Stimulated activated naive CD8-positive, alpha-beta T cell treated with anti-CD3 and anti-CD28 coated beads, Interleukin-15, Interleukin-2, amounts not matched to agents 100 U/mL and 50 U/mL, for 24 hours (primary cell): ENCODE measurements at regions not wholly inside any gene's neighbourhood (a gene's known extent, or its start where the extent isn't known, plus 50 kb on each side); places are given as distances from the start of the nearest gene placed in this dataset.

ENCODE experiments used
- ATAC-seq: fragments of 150-1000 bp; cut with Tn5 transposase; one replicate; pipeline ENCODE4 v1.10.0; 2021
- DNase-seq: peaks from one replicate; pipeline ENCODE4 v3.0.0; 2021

DNA sequence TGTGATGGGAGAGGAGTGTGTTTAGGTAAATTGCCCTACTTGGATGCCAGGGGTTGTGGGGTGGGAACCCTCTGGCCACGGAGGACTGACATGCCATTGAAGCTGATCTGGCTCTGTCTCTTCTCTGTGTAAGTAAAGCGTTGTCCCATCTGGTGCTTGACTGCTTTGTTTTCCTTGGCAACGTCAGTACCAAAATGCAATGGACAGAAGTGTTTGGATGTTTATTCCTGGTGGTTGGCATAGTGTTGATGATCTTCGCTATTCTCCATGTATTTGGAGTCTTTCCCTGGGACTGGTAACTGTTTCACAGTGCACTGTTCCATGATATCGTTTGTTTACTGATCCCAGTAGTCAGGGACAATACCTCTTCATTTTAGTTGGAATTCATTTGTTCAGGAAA lies 130.5 kb upstream of the MCTP2 start:
- DNase-seq (no peak), ATAC-seq (no peak)

DNA sequence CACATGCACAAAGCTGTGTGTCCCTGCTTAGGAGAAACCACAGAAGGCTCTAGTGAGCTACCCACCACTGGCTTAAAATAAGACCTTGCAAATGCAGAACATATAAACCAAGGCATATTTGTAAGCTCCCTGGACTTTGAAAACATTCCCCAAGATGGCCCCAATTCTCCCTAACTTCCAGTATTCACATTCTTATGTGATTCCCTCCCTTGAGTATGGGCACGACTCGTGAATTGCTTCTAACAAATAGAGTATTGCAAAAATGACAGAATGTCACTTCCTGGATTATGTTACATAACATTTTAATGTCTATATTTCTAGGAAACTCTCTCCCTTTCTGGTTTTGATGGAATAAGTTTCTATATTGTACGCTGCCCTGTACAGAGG lies 131.8 kb upstream of the MCTP2 start:
- DNase-seq, result no peak

DNA sequence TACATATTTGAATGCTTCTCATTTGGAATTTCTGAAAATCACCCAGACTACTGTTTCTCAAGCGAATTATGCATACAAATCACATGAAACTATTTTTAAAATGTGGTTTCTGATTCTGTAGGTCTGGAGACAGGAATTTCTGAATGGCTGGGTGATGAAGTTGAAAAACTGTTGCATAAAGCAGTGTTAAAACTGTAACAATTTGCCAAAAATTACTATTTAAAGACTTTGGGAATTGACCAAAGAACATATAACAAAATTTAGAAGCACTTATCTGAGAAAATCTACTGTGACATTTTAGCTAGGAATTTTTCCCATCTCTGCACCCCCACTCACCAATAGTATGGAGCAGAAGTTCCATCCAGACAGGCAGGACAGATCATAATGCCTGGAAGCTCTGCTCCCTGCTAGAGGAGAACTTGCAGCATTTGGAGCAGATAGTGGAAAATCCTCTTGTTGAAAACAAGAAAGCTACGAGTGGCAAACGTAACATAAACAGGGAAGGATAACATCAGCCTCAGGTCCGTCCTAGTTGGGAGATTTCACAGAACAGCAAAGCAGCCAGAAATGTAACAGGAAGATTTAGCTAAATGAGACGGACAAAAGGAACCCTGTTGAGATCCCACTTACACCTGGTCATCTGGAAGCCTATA lies 132.3 kb upstream of the MCTP2 start:
- DNase-seq (no peak), ATAC-seq (no peak)

More for the DNA sequence above, 131.8 kb upstream of the MCTP2 start:
- no peak for ATAC-seq

DNA sequence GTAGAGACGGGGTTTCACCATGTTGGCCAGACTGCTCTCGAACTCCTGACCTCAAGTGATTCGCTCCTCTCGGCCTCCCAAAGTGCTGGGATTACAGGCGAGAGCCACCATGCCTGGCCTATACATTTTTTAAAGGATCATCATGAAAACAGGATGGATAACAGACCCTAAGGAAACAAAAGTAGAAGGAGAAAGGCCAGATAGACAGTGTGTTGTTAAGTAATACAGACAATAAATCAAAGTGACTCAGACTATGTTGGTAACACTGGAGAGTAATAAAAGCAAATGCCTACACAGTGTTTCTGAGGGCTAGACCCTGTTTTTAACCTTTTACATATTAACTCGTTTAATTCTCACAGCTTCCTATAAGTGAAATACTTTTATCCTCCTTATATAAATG lies 133.8 kb upstream of the MCTP2 start:
- ATAC-seq (no peak), DNase-seq (no peak)

DNA sequence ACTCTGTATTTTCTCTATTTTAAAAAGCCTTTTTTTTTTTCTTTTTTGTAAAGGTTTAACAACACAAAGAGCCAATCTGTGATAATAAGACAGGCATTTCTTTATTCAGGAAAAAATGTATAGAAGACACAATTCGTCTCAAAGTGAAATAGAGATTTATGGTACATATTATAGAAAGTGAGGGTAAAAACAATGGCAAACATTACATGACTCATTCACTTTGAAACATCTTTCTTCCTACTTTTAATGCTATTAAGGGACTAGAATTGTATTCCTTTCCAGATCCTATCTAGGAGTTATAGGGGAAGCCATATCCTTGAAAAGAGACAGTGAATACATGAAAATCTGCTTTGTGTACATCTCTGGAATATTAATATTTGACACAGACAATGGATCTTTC lies 137.1 kb upstream of the MCTP2 start:
- no peak for DNase-seq
- ATAC-seq, result no peak

DNA sequence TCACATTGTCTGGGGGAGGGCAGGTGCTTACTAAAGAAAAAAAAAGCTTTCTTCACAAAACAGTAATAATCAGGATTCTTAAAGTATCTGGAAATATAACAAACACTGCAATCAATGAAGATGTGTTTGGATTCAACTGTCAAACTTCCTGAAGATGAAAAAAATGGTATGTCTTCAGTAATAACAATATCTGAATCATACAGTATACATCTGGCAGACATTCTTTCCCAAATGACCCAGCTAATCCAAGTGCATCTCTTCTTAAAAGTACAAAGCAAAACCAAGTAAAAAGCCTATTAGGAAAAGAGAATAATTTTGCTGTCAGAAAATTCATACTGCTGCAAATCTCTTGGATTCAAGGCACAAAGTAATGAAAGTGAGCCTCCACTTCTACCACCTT lies 145.0 kb upstream of the MCTP2 start:
- ATAC-seq (no peak), DNase-seq (no peak)

DNA sequence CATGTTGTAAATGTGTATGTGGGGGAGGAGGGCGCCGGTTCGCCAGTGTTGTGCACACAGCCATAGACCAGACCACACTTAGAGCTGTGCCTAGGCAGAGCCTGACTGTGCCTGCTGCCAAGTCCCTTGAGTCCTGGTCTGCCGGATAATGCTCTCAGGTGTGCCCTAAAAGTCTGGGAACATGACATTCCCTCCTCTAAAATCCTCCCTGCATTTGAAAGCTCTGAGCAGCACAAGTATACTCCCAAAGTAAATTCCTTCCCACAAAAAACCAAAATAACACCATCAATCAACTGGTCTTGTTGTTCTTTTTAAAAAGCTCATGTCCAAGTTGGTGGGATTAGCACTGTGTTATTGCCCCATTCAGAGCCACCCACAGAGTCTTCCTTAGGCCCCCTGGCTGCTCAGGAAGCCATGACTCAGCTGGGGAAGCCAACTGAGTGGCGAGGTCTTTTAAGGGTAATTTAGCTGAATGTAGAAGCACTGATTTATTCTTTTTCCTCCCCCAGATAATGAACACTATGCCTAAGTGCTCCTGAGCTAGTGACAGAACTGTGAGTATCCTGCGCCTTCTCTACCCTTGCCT lies 147.8 kb upstream of the MCTP2 start:
- no peak for ATAC-seq
- no peak for DNase-seq

DNA sequence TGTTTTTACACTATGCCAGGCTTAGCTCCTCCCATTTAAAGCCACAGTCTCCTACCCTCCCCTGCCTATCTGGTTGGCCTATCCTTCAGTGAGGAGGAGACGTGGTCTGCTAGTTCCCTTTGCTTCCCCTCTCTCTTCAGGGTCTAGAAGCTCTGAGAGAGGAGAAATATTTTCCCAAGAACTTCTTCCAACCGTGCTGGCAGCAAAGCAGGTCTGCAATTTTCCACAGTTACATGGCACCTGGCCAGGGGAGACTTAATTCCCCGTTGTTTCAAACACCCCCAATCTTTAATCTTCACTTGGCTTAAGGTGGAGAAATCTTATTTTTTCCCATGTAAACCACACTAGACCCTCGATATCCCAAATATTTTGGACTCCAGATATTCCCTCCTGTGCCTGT lies 149.5 kb upstream of the MCTP2 start:
- no peak for DNase-seq
- no peak for ATAC-seq

DNA sequence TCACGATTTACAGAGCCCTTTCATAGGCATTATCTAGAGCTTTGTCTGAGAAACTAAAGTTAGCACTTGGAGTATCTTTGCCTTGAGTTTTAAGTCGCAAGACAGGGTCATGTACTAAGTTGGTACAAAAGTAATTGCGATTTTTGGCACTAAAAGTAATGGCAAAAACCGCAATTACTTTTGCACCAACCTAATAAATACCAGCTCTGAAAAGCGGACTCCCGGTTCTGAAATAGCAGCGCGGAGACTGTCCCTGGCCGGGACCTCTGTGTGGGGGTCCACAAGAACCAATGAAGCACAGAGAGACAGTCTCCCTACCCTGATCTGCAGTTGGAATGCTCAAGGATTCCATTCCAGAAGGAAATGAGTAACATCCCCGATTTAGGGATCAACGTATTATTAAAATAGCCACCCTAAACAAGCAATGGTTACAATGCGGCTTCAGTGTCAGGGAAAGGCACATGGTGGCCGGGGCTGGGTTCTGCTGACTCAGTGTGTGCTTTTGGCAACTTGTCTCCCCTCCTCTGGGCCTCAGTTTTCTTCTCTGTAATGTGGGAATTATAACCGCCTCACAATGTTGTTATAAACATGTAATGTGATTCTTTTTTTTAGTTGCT lies 150.3 kb upstream of the MCTP2 start:
- no peak for DNase-seq
- ATAC-seq, result no peak

DNA sequence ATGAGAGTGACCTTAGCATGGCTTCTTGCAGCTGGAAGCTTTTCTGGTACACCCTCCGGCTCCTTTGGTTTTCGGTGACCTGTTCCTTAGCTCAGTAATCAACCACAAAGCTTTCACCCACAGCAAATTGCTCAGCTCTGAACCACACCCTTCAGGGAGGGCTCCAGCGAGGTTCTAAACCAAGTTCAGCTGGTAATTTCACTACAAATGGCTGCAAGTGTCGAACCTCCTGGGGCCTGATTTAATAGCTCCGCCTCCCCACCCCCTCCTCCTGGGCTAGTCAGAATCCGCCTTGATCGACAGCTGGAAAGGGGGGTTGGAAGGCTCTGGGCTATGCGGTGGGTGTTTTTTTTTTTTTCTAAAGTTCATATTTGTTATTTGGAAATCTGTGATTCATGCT lies 150.9 kb upstream of the MCTP2 start:
- ATAC-seq, result no peak
- no peak for DNase-seq

DNA sequence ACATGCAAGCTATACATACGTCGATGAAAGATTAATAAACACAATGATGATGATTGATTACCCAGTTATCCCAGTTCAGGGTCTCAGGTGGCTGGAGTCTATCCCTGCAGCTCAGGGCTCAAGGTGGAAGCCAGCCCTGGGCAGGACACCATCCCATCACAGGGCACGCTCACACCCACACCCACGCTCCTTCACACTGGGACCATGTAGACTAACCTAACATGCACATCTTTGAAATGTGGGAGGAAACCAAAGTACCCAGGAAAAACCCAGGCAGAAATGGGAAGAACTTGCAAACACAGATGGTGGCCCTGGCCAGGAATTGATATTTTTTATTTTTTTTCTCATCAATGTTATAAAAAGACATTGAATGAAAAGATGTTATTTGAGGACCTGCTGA lies 151.4 kb upstream of the MCTP2 start:
- ATAC-seq (no peak), DNase-seq (no peak)

DNA sequence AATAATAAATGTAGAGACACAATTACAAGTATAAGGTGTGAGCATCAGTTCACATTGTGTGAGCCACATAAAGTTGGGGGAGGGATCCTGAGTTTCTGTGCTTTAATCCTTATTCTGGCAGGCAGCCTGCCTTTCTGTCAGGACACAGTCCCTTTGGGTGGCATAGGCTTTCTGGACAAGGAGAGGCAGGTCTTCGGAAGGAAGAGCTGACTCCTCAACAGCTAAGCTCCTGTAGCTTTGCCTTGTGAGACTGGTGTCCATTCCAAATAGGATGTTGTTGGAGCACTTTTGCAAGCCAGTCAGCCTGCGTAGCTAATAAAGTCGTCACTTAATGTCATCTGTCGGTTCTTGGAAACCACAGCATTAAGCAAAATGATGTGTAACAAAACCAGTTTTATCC lies 151.9 kb upstream of the MCTP2 start:
- DNase-seq, result no peak
- no peak for ATAC-seq

DNA sequence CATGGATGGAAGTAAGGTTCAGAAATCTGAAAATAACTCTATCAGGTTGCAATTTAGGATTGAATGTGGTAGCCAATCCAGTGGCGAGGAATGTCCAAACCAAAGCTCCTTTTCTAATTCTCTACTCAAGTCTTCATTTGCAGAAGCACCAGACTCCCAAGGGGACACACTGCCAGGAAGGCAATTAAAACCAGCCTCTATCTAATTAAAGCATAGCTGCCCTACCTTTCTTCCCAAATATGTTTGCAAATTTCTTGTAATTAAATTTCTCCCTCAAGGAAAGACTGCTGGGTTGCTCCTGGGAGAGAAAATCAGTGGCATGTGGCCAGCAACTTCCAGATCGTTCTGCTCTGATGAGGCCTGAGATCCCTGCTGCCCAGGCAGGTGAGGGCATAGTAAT lies 153.4 kb upstream of the MCTP2 start:
- DNase-seq (no peak), ATAC-seq (no peak)

DNA sequence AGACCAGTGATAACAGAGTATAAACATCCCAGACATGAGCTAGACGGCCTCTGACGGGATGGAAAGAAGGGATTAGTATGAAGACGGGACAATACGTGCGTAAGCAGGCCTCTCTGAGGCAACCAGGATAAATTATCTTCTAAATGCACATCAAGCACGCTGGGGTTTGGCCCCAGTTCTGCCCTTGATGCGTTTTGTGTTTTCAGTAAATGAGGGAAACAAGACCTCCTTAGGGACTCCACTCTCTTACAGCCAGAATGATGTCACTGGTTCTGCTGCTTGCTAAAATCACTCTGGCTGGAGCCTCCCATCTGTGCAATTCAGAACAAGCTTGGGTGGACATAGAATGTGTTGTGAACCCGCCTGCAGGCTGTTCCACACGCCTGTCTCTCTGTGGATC lies 156.0 kb upstream of the MCTP2 start:
- DNase-seq (no peak), ATAC-seq (no peak)

DNA sequence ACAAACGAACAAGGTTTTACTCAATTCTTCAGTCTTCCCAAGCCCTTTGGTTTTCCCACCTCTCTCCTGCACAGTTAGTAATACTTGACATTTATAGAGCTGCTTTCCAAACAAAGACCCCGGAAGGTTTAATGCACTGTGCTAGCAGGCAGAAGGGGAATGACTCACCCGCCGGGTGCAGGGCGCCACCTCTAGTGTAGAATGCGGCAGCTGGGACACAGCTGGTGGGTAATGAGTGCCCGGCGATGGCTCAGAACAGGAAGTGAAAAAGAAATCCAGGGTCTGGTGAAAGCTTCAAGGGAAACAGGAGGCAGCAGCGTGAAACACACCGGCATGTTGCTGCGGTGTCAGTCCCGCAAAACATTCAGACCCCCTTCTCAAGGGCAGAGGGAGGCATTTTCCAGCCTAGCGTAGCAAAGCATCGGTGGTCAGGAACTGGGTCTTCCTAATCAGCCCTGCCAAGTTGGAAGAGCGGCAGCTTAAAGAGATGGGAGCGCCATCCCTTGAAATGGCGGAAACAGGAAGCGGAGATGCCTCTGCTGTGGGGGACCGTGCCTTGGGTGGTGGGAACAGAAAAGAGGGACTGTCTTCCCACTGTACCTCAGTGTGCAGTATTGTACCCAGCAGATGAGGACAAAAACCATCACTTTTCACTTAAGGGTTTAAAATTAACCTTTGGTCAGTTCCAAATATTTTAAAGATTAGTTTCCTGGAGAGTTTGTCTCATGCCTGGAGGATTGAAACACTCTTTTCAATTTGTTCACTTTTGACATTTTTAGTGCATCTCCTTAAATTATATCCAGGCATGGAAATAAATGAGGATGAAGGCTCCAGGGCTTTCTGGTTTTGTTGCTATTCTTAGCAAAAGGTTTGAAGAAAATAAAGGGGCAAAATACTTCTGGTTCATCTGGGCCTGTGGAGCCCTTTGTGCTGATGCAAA lies 160.7 kb upstream of the MCTP2 start:
- DNase-seq, result no peak
- no peak for ATAC-seq

DNA sequence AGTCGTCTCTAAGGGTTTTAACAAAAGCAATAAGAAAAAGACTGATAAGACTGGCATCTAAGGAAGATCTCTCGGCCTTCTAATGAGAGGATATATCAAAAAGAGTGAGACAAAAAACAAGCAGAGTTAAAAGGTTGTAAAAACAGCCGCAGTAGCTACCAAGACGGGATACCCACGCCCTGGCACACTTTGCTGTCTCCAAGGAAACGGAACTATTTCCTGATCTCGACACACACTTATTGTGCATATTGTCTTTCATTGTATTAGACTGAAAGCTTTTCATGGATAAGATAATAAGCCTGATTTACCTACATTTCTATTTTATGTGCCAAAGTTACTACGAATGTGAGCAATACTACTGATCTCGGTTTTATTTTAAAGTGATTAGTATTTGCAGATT lies 161.5 kb upstream of the MCTP2 start:
- ATAC-seq, result no peak

DNA sequence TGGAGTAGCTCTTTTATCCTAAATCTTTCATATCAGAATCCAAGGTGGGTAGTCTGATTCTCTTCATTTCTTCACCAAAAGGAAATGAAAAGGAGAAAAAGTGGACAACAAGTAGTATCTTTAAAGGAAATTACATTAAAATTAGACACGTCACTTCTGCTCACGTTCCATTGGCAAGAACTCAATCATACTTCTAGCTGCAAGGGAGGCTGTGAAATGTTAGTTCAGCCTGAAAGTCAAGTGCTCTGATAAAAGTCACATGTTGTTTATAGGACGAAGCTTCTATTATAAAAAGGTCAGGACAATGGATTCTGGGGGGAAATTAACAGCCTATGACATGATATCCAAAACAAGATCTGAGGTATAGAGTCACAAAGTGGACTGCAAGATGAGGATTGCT lies 164.6 kb upstream of the MCTP2 start:
- DNase-seq, result no peak
- no peak for ATAC-seq

More for the DNA sequence above, 161.5 kb upstream of the MCTP2 start:
- no peak for DNase-seq

DNA sequence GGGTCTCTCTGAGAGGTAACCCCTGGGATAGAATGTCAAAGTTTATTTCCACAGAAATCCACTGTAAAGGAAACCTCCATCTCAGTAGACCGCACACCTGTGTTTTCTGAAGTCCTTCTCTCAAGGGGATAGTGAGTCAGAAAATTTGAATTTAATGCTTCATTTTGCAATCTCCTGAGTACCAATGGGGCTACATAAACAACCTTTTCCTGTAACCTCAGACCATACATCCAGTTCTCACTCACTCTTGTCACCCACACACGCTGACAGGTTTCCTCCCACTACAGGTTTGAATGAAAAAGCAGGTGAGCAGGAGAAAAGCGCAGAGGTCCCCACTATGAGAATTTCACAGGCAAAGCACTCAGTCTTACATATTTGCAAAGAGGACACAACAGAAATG lies 165.3 kb upstream of the MCTP2 start:
- no peak for ATAC-seq
- DNase-seq, result no peak

DNA sequence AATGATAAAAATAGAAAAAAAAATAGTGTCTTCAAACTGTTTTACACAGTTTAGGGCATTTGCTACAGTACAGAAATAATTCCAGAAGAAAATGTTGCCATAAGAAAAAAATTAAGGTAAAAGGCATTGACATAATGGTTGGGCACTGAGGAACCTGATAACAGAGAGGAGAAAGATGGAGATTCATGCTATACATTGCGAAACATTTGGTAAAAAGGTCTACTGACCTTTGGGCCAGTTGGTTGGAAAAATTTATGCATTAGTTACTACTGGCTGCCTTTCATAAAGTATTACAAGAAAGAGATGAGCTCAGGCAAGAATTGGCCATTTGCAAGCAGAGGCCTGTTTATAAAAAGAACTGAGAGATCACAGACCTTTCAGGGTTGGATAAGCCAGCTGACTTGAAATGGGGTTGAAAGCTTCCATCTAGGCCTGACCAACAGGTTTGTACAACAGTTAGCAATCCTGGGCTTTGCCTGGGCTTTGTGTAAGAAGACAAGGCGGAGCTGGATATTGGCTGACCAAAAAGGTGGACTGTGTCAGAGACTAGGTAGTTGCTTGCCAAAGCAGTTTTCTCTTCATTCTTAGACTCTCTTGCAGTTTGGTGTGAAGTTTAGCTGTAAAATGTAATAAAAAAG lies 166.6 kb upstream of the MCTP2 start:
- DNase-seq, result no peak
- no peak for ATAC-seq

DNA sequence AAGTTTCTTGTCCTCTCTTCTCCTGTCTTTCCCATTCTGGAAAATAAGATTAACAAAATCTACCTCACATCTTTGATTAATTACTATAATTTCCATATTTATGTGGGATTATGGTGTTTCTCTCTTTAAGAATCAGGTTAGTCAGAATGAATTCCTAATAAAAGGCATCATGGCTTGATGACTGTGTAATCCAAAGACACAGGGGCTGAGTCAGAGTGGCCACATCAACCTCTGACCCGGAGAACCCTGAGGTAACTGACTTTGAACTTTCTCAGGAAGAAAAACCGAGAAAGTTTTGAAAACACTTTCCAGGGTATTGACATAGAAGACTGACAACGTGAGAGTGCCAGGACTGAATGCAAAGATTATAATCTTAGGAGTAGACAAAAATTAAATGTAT lies 170.3 kb upstream of the MCTP2 start:
- DNase-seq, result no peak
- no peak for ATAC-seq

DNA sequence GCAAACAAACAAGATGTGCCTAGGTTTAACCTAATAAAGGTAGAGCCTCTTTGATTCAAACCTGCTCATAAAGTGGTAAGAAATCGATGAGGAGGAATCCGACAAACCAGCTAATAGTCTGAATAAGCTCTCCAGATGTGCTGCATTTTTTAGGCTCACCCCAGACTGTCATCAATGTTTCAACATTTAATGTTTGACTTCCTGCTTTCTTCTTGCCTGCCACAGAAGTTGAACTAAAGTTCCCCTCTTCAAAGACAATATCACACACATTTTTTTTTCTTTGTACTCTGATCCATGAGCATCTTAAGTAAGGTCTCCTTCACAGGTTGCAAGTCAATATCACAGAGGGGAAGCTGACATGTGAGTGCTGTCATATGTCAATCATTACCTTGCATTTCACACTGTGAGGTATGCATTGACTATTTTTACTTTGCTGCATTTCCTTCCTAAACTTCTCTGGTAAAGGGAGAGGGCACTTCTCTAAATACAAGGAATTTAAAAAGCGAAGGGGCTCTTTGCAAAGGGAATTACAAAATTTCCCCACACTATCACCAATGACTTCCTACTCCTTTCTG lies 172.3 kb upstream of the MCTP2 start:
- ATAC-seq (no peak), DNase-seq (no peak)

DNA sequence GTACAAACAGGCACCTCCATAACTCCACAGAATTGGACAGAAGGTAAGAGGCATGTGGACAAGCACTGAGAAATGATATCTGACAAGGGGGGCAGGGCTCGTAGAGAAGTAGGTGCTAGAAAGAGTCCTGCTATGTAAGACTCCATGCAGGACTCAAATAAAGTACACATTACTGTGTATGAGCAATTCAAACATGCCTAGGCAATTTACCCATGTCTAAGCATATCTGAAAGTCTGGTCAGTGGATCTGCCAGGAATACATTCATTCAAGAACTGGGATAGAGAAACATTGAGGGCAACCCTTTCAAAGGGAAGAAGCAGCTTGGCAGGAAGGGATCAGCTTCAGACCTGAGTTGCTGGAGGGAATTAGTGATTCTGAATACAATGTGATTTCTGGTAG lies 174.1 kb upstream of the MCTP2 start:
- ATAC-seq (no peak), DNase-seq (no peak)
